Left renal cortex interstitium (tissue), 4 donors: ENCODE measurements at regions not wholly inside any gene's neighbourhood (a gene's known extent, or its start where the extent isn't known, plus 50 kb on each side); places are given as distances from the start of the nearest gene placed in this dataset.
A peak's percentile ranks its signal among the peaks of the same experiment; 100 is the strongest.

Source experiments
- DNase-seq, 4 donors: peaks; one replicate each; pipeline ENCODE4 v3.0.0-alpha.2; 2013; ENCODE audit warnings: low read depth in 4 of 4, low spot score in 2 of 4, missing footprints in 1 of 4

DNA sequence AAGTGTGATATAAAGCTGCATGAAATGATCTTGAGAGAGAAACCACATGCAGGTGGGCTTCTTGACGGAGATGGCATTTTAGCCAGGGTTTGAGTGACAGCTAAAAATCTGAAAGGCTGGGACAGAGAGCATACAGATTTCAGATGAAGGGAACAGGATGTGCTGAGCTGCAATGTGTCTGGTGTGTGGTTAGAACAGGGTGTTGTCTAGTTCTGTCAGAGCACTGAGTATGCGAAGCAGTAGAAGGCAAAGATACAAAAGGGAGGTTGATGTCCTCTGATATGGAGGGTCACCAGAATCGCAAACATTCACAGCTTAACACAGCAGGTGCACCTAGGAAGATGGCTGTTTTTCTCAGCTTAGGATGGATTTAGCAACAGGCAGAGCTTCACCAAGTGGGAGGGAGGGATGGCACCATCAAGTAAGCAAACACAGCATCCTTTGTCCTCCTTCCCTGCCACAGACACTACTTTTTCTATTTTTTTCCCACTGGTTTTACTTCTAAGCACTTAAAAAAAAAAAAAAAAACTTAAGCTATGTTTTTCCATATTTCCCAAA is 182.5 kb downstream of the TMX3 start:
- DNase-seq = no peak

DNA sequence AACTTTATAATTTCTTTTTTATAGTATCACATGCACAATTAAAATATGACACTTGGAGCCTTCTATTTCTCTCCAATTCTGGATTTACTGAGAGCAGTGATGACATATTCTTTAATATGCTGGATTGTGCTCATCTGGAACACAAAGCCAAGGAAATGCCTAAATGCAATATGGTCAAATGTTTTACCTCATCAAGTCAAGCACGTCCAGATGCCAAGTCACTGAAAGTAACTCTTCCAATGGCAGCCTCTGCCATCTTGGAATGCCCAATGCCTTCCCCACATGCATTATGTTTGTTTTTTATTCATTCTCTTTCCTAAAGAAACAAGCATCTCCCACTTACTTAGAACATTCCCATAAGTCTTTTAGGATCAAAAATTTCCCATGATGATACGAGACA is 189.8 kb downstream of the TMX3 start:
- DNase-seq = no peak

DNA sequence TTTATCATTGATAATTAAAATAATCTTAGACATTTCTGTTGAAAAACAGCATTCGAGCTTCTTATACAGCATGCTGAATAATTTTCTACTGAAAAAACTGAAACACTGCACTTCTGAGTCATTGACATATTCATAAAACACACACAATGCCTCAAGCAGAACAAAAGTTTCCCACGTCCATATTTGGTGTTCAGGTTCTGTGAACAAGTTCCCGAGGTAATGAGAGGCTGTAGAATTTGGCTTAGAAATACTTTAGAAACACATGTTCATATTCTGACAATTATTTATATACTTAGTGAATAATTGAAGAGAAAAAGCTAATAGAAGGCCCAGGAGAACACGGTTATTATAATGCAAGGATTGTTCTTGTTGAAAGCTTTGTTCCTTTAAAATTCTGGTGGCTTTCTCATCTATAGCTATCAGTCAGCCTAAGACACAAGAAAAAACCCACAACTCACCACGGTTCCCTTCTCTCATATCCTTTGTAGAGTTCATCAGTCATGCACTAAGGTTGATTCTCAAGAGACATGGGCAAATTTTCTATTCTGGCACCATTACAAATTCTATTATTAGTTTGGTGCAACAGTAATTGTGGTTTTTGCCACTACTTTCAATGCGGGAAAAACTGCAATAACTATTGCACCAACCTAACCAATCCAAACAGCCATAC is 194.4 kb downstream of the TMX3 start:
- DNase-seq = no peak

DNA sequence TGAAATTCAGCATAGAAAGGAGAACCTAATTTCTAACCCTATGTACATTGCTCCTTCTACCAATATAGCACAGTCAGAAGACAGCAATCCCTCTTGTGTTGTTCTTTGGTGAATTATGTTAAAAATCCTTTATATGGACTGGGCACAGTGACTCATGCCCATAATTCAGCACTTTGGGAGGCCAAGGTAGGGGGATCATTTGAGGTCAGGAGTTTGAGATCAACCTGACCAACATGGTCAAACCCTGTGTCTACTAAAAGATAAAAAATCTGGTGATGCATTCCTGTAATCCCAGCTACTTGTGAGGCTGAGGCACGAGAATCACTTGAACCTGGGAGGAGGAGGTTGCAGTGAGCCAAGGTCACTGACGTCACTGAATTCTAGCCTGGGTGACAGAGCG is 195.6 kb downstream of the TMX3 start:
- no peak for DNase-seq

DNA sequence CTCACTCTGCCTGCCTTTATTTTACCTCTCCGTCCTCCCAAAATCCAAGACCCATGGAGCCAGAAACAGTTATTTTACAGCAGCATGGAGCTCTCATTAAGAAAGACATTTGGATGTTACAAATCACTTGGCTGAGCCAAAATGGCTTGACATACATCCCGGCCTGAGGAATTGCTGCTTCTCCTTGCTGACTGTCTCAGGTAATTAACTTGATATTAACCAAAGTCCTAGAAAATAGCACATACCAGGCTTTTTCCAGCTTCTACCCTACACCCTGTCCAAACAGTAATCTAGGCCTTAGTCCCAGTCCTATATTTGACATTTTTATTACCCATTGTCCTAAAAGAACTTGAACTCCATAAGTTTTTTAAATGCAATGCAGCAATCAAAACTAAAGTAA is 205.0 kb downstream of the TMX3 start:
- no peak for DNase-seq

DNA sequence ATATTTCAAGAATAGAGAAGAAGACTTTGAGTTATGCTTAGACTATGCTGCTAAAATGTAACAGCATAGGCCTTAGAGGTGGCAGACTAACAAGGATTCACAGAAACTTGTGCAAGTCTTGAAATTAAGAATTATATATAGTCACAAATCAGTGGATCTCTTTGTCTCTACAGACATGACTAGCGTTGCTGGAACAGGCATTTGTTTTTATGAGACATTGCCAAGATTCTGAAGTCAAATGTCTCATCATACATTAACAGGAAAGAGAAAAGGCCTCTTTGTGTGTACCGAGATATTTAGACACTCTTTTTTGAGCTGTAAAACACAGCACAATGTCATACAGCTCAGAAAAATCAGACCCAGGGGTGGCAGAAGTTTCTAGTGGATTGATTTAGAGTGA is 207.1 kb downstream of the TMX3 start:
- DNase-seq = no peak

DNA sequence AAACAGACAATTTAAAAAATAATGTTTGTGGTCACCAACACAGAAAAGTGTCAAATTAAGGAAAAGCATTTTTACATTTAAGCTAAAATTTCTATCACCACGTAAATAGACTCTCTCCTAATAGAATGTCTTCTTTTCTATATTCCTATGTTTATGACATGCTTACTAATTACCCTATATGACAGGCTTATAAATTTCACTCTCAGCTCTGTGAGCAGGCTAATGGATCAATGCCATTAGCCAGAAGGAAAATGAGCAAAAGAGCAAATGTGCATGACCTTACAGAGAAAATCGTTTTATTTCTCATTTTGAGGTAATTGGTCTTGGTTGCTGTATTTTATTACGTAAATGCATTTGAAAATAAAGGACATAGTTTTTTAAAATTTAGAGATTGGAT is 209.7 kb downstream of the TMX3 start:
- no peak for DNase-seq

DNA sequence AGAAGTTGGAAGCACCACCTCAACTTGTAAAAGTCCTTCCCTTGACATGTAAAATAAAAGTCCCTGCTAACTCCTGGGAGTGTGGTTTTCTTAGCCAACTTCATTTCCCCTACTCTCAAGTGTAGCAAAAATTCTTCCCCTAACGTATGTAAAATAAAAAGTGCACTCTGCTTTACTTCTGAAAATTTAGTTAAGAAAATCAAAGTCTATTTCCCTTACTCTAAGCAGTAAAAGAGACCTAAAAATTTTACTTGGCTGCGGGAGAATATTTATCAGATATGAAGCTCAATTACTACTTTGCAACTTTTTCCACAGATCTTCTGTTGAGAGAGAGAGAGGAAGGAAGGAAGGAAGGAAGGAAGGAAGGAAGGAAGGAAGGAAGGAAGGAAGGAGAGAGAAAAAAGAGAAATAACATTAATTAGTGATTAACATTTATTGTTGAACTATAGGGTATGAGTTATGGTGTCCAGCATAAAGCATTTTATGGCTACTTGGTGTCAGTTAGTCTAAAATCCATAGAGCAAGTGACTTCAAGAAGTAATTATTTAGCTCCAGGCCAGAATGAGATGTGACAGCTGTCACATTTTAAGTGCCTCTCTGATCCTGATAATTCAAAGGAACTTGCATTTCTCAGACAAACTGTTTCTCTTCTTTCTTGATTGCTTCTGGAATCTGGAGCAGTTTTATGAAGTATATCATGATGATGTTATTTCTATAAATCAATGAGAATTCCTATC is 210.3 kb downstream of the TMX3 start:
- DNase-seq = no peak

DNA sequence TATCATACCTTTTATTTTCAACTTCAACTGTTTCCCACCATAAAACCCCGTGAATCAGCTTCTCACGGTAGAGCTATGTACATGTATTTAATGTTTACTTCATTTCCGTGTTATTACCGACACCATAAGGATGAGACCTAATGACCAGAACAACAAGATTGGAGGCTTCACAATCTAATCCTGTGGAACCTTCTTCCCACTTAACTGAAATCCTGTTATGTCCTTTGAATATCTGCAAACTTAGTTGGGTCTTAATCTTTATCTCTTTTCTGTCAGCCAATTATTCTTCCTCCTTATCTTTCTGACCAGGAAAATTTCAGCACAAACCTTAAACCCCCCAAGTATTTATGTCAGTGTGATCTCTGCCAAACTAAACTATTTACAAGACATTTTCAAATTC is 214.4 kb downstream of the TMX3 start:
- no peak for DNase-seq

DNA sequence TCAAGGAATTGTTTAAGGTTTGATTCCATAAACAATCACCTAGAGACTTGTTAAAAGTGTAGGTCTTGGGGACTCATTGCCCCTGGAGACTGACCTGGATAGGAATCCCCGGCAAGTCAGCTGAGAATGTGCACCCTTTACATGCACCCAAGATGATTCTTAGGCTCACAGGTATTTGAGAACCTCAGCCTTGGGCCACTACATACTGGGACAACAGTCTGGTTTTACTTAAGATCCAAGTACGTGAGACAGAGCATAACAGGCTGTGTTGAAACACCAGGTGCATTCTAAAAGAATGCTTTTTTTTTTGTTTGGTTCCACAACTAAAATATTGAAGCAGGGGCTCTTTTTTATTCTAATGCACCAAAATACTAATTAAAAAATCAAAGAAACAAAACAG is 215.8 kb downstream of the TMX3 start:
- no peak for DNase-seq

DNA sequence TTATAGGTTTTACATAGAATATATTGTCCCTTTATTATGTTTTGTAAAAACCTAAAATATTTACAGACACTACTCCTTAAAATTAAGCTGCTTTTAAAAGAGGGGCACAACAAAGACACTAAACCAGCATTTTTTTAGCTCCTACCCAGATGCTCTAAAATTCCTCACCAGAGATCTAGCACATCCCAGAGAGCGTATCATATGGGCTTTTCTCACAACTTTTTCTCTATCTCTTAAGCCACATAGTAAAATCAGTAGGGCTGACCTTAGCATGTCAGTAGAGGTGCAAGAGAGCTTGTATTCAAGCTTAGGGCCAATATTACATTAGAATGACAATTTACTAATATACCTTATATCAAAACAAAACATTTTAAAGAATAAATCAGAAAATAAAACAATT is 216.3 kb downstream of the TMX3 start:
- no peak for DNase-seq

DNA sequence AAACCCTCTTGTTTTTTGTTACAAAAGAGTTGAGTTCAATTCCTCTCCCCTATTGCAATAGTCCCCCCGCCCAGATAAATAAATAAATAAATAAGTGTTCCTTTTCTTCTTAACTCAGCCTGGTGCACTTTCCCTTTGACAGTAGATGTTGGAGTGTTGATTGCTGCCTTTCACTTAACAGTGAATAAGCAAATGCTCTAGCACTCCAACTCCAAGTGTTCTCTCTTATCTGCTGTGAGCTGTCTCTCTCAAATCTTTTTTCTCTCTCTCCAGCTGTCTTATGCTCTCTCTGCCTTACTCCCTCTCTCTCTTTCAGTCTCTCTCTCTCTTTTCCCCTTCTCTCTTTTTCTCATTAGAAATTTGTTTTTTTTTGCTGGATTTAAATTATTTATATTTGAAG is 216.7 kb downstream of the TMX3 start:
- DNase-seq = no peak

DNA sequence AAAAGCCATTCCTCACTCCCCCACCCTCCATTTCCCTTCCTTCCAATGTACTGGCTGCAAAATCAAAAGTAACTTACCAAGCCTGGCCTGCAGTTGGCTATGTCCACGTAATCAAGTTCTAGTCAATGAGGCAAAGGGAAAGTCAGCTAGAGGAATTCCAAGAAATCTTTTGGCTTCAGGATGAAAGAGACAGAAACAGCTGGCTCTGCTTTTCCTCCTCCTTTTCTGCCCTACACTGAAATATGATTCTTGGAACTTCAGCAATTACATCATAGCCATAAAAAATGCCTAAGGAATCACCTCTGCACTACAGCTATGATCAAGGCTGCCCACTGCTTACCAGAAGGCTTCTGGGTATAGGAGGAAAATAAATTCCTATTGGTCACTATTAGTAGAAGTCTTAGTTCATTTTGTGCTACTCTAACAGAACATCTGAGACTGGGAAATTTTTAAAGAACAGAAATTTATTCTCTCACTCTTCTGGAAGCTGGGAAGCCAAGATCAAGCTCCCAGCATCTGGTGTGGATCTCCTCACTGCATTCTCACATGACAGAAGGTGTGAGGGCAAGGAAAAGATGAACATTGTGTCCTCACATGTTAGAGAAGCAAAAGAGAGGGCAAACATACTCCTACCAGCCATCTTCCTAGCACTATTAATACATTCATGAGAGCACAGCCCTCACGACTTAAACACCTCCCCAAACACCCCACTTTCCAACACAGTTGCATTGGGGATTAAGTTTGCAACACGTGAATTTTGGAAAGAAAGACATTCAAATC is 219.9 kb downstream of the TMX3 start:
- DNase-seq = peak; percentile 9 to 49 (median 16)

DNA sequence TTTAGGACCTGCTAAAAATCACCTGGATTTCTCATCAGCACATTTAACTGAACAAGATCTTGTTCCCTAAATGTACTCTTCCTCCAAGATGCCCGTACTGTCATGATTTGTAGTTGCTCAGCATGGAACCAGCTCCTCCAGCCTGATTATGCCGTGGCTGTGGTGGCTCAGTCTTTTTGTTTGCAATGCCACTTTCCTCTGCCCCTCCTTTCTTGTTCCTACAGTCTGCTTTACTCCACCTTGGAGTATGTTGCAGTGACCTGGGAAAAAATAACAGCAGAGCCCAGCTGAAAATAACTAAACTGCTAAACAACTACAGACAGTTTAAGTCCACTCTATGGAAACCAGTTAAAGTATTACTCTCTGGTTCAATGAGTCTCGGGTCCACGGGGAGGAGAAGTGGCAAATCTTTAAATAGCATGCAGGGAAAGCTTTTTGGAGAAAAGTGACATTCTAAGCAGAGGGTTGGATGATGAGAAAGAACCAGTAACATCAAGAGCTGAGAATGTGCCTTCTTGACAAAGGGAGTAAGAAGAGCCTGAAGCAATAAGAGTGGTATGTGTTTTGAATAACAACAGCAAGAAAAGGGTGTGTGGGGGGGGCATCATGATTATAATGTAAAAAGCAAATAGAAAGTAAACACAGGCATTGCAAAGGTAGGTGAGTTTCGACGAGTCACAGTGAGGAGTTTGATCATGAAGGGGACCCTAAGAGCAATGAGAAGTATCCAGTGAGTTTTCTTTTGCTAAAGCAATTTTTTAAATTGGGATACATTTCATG is 225.7 kb downstream of the TMX3 start:
- no peak for DNase-seq

DNA sequence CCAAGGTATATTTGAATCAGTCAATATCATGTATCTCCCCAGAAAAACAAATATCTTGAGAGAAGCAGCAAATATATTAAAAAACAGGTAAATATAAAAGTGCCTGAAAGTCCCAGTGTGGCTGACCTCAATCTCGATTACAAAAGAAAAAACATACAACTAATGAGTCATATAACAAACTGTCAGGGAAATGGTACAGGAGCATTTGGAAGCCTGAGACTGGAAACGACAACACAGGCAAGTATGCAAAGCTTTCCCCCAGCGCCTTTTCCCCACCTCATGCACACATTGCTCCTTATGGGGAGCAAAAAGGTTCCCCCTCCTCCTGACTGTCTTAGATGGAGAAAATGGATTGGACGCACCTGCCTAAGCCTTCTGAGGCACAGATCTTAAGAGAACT is 230.7 kb downstream of the TMX3 start:
- no peak for DNase-seq

DNA sequence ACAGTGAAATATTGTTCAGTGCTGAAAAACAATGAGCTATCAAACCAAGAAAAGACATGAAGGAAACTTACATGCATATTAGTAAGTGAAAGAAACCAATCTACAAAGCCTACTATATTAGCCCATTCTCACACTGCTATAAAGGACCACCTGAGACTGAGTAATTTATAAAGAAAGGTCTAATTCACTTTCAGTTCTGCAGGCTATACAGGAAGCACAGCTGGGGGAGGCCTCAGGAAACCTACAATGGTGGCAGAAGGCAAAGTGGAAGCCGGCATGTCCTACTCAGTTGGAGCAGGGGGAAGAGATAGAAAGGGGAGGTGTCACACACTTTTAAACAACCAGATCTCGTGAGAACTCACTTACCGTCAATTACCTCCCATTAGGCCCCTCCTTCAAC is 232.1 kb downstream of the TMX3 start:
- DNase-seq = no peak

DNA sequence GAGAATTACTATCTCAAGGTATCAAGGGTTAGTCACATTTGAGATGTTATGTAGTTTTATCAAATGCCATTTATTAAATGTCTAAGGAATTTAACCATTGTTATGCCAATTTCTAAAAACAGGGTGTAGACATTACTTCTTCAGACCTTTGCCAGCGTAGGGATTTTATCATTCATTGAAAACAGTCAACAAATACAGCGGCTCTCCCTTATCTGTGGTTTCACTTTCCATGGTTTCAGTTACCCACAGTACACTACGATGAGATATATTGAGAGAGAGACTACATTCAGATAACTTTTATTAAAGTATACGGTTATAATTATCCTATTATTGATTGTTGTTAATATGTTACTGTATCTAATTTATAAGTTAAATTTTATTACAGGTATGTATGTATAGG is 234.7 kb downstream of the TMX3 start:
- DNase-seq = no peak

DNA sequence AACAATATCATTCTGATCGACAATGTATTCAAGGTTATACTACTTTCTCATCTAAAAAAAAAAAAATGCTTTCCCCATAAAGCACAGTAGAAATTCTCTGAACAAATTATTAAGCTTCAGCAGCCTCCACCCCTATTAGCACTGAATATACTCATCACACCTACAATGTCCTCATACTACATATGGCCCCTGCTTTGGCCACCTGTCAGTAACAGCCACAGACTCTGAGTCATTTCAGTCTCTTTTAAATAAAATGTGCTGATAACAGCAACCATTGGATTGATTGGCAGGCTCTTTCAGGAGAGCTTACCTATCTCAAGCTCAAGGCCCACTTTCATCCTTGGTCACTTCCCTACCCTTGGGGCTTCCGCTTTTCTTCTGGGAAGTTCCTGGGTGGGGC is 236.7 kb downstream of the TMX3 start:
- no peak for DNase-seq

DNA sequence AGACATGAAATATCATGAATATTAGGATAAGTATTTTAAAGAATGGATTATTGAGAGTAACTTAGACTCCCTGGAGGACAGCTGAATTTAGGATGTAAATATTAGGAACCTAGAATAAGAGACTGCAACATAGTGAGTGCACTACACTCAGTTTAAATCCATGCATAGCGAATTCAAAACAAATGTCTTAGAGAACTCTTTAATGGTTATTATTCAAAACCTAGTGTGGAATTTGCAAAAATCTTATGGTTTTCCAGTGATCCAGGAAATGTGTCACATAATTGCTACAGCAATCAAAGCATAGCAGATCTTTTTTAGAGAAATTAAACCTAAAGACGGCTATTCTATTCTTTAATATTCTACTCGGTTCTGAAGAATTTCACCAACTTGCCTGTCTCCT is 239.0 kb downstream of the TMX3 start:
- DNase-seq = no peak

DNA sequence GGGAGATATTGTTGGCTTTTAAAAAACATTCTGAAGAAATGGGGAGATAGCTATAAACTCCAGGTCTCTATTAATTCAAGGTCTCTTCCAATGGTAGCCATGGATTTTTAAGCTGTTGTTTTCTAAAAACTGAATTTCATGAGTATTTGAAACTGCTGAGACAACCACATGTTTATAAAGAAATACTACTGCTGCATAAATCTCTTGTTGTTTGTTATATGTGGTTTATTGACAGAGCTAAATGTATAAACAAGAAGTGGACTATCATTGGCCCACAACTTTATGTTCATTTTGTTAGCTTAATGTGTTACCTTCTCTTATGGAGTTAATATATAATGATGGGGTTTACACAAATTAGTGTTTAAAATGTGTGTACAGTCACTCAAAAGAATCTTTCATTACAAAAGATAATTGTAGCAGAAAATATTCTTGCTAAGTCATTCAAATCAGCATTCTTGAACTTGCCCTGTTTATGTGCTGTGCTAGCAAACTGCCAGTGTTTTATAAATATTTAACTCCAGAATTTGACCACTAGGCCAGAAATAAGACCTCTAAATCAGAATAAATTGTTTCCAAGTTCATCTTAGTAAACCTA is 242.1 kb downstream of the TMX3 start:
- DNase-seq = no peak
